Vagina (tissue), 2 donors: ENCODE measurements at regions not wholly inside any gene's neighbourhood (a gene's known extent, or its start where the extent isn't known, plus 50 kb on each side); places are given as distances from the start of the nearest gene placed in this dataset.

Experiments used
- POLR2A ChIP-seq, 2 donors: fragments of 450-650 bp; IDR thresholded peaks; one replicate each; pipeline ENCODE4 v1.6.1; 2017; ENCODE audit warnings: antibody characterized with exemption in 2 of 2, mild to moderate bottlenecking in 2 of 2, moderate library complexity in 2 of 2
- POLR2AphosphoS5 ChIP-seq, 2 donors: sonication (generic); formaldehyde crosslinking; IDR thresholded peaks; one replicate each; pipeline ENCODE4 v1.9.0; 2017; ENCODE audit warnings: antibody characterized with exemption in 2 of 2, mild to moderate bottlenecking in 2 of 2, low read depth in 1 of 2; ENCODE audit not compliant: insufficient read depth in 1 of 2
- TF ChIP-seq, protein P1 (sequence below), 3 experiments: fragments of 450-650 bp in 2 of 3; fragments of 200-600 bp in 1 of 3; sonication (generic) in 1 of 3; IDR thresholded peaks; one replicate each; pipeline ENCODE4 v1.5.1; 2017 to 2019; ENCODE audit warnings: antibody characterized with exemption in 3 of 3, mild to moderate bottlenecking in 2 of 3, moderate library complexity in 2 of 3

GRCh38 chr18:66722671-66723070 lies 118.8 kb upstream of the CDH19 start:
- TF ChIP-seq, protein P1, sequence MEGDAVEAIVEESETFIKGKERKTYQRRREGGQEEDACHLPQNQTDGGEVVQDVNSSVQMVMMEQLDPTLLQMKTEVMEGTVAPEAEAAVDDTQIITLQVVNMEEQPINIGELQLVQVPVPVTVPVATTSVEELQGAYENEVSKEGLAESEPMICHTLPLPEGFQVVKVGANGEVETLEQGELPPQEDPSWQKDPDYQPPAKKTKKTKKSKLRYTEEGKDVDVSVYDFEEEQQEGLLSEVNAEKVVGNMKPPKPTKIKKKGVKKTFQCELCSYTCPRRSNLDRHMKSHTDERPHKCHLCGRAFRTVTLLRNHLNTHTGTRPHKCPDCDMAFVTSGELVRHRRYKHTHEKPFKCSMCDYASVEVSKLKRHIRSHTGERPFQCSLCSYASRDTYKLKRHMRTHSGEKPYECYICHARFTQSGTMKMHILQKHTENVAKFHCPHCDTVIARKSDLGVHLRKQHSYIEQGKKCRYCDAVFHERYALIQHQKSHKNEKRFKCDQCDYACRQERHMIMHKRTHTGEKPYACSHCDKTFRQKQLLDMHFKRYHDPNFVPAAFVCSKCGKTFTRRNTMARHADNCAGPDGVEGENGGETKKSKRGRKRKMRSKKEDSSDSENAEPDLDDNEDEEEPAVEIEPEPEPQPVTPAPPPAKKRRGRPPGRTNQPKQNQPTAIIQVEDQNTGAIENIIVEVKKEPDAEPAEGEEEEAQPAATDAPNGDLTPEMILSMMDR (IDR thresholded peaks at IDR 0.05) = no peak
- TF ChIP-seq POLR2A (IDR thresholded peaks at IDR 0.05) = no peak
- no peak for TF ChIP-seq POLR2AphosphoS5 (IDR thresholded peaks at IDR 0.05; ENCODE audit: insufficient read depth in 1 of 2, low read depth in 1 of 2)
